ENCODE measurements at regions not wholly inside any gene's neighbourhood (a gene's known extent, or its start where the extent isn't known, plus 50 kb on each side); places are given as distances from the start of the nearest gene placed in this dataset.

DNA sequence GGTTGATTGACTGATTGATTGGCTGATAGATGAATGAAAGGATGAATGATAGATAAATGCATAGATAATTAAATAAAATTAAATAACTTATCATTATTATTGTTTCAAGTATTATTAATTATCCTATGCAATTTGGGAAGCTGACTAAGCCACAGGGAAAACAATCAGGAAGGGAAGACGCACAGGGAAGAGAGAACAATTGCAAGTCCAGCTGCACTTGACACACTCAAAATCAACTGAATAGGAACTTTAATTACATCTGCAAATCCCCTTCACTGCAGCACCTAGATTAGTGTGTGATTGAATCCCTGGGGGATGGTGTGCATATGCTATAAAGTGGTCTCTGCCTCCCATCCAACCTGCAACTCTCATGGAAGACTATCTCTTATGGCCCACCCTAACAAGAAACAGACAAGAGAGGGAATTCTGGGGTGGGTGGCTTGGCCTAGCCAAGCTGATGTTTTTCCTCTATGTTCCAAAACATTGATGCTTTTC lies 161.1 kb upstream of the FGGY start:
- Histone ChIP-seq H3K27me3 (ENCODE audit: insufficient read depth, low read length) (no peaks in the 10 kb centered on the region), H3K4me2 (ENCODE audit: low read length) (no peak overlapping the region), H4K20me1 (ENCODE audit: insufficient read depth, low read length) (no peaks in the 10 kb centered on the region), H3K9me3 (ENCODE audit: insufficient read depth, low read depth, low read length) (no peaks in the 10 kb centered on the region), H3K4me1 (ENCODE audit: insufficient read depth, low read length) (peaks cover 4% of the 10 kb centered on the region), H3K27ac (ENCODE audit: low read depth, low read length) (no peak overlapping the region), H3K9ac (ENCODE audit: low read length) (no peak overlapping the region), H3K36me3 (ENCODE audit: insufficient read depth, low read length) (no peaks in the 10 kb centered on the region), H3K4me3 (ENCODE audit: insufficient read depth, low read depth, low read length) (no peak overlapping the region), H2AFZ (ENCODE audit: low read depth, low read length) (no peak overlapping the region), H3K79me2 (ENCODE audit: insufficient read depth, low read length) (no peaks in the 10 kb centered on the region)
- Mint-ChIP-seq H3K9me3 (ENCODE audit: unreplicated experiment) (no peaks in the 10 kb centered on the region), H3K4me1 (ENCODE audit: low read depth, unreplicated experiment) (peaks cover 30% of the 10 kb centered on the region), H3K36me3 (ENCODE audit: low read depth, unreplicated experiment) (no peaks in the 10 kb centered on the region), H3K27ac (ENCODE audit: unreplicated experiment) (no peak overlapping the region), H3K4me3 (ENCODE audit: unreplicated experiment) (no peak overlapping the region), H3K27me3 (ENCODE audit: low read depth, unreplicated experiment) (no peaks in the 10 kb centered on the region)
- FAIRE-seq (no peak), DNase-seq (ENCODE audit: low read depth) (no peak)
- TF ChIP-seq, protein P1, sequence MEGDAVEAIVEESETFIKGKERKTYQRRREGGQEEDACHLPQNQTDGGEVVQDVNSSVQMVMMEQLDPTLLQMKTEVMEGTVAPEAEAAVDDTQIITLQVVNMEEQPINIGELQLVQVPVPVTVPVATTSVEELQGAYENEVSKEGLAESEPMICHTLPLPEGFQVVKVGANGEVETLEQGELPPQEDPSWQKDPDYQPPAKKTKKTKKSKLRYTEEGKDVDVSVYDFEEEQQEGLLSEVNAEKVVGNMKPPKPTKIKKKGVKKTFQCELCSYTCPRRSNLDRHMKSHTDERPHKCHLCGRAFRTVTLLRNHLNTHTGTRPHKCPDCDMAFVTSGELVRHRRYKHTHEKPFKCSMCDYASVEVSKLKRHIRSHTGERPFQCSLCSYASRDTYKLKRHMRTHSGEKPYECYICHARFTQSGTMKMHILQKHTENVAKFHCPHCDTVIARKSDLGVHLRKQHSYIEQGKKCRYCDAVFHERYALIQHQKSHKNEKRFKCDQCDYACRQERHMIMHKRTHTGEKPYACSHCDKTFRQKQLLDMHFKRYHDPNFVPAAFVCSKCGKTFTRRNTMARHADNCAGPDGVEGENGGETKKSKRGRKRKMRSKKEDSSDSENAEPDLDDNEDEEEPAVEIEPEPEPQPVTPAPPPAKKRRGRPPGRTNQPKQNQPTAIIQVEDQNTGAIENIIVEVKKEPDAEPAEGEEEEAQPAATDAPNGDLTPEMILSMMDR (IDR thresholded peaks at IDR 0.05; ENCODE audit: insufficient read depth, low read depth, low read length) = no peak

DNA sequence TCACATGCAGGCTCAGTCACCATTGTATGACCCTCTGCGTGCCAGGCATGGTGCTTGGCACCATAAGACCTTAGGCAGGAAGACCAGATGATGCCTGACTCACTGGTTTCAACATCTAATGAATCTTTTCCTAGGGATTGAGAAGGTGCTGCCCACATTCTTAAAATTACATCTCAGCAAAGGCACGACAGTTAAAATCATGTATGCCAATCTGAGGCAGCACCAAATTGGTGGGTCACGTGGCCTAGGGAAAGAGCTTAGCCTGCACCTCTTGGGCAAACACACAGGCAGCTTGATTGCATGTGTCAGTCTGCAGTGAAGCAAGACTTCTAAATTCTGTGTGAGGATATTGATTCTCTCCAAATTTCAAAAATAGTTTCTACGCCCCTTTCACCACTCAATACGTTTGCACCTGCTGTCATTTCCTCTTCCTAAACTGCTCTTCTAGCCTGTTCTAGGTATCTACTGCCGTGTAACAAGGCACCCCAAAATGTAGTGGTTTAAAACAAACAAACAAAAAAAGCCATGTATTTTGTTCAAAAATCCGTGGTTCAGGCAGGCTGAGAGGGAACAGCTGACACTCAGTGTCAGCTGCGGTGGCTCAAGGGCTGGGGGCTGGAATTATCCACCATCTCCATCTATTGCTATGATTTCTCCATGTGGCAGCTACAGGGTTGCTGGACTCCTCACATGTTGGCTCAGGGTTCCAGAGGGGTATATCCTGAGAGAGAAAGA lies 160.2 kb upstream of the FGGY start:
- Histone ChIP-seq H3K4me1 (ENCODE audit: insufficient read depth, low read length) (peaks cover 4% of the 10 kb centered on the region), H3K9ac (ENCODE audit: low read length) (no peak overlapping the region), H3K36me3 (ENCODE audit: insufficient read depth, low read length) (no peaks in the 10 kb centered on the region), H3K27ac (ENCODE audit: low read depth, low read length) (no peak overlapping the region), H3K4me3 (ENCODE audit: insufficient read depth, low read depth, low read length) (no peak overlapping the region), H3K27me3 (ENCODE audit: insufficient read depth, low read length) (no peaks in the 10 kb centered on the region), H2AFZ (ENCODE audit: low read depth, low read length) (no peak overlapping the region), H3K9me3 (ENCODE audit: insufficient read depth, low read depth, low read length) (no peaks in the 10 kb centered on the region), H4K20me1 (ENCODE audit: insufficient read depth, low read length) (no peaks in the 10 kb centered on the region), H3K4me2 (ENCODE audit: low read length) (no peak overlapping the region), H3K79me2 (ENCODE audit: insufficient read depth, low read length) (no peaks in the 10 kb centered on the region)
- H3K36me3 Mint-ChIP-seq (ENCODE audit: low read depth, unreplicated experiment) = no peaks in the 10 kb centered on the region
- DNase-seq (ENCODE audit: low read depth) (peak; percentile 36), FAIRE-seq (peak; percentile 43)
- H3K27ac Mint-ChIP-seq (ENCODE audit: unreplicated experiment) = peak overlapping the region; percentile 69
- peaks cover 30% of the 10 kb centered on the region for H3K4me1 Mint-ChIP-seq (ENCODE audit: low read depth, unreplicated experiment)
- TF ChIP-seq, protein P1 (IDR thresholded peaks at IDR 0.05; ENCODE audit: insufficient read depth, low read depth, low read length) = no peak
- no peak for TF ChIP-seq EZH2 (IDR thresholded peaks at IDR 0.05; ENCODE audit: insufficient read depth, low read length)
- no peaks in the 10 kb centered on the region for H3K27me3 Mint-ChIP-seq (ENCODE audit: low read depth, unreplicated experiment)
- H3K4me3 Mint-ChIP-seq (ENCODE audit: unreplicated experiment) = no peak overlapping the region
- no peaks in the 10 kb centered on the region for H3K9me3 Mint-ChIP-seq (ENCODE audit: unreplicated experiment)

DNA sequence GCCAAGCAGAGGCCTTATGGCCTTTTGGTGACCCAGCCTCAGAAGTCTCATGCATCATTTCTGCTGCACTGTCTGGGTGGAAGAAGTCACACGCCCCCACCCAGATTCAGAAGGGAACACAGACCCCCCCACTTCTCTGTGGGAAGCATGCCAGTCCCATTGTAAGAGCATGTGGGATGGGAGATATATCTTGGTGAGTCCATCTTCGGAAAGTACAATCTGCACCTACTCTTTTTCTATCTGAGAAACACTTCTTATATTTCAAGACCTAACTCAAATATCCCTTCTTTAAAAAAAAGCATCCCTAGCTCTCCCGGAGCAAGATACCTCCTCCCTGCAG lies 159.6 kb upstream of the FGGY start:
- no peak for DNase-seq (ENCODE audit: low read depth)
- Histone ChIP-seq H3K9me3 (ENCODE audit: insufficient read depth, low read depth, low read length) (no peaks in the 10 kb centered on the region), H3K4me3 (ENCODE audit: insufficient read depth, low read depth, low read length) (no peak overlapping the region), H4K20me1 (ENCODE audit: insufficient read depth, low read length) (no peaks in the 10 kb centered on the region), H3K79me2 (ENCODE audit: insufficient read depth, low read length) (no peaks in the 10 kb centered on the region), H3K4me2 (ENCODE audit: low read length) (no peak overlapping the region), H3K9ac (ENCODE audit: low read length) (no peak overlapping the region), H3K36me3 (ENCODE audit: insufficient read depth, low read length) (no peaks in the 10 kb centered on the region), H3K27me3 (ENCODE audit: insufficient read depth, low read length) (no peaks in the 10 kb centered on the region), H3K4me1 (ENCODE audit: insufficient read depth, low read length) (peaks cover 7% of the 10 kb centered on the region), H3K27ac (ENCODE audit: low read depth, low read length) (no peak overlapping the region), H2AFZ (ENCODE audit: low read depth, low read length) (no peak overlapping the region)
- Mint-ChIP-seq H3K27me3 (ENCODE audit: low read depth, unreplicated experiment) (no peaks in the 10 kb centered on the region), H3K27ac (ENCODE audit: unreplicated experiment) (no peak overlapping the region), H3K36me3 (ENCODE audit: low read depth, unreplicated experiment) (no peaks in the 10 kb centered on the region), H3K9me3 (ENCODE audit: unreplicated experiment) (no peaks in the 10 kb centered on the region), H3K4me1 (ENCODE audit: low read depth, unreplicated experiment) (peaks cover 30% of the 10 kb centered on the region), H3K4me3 (ENCODE audit: unreplicated experiment) (no peak overlapping the region)
- FAIRE-seq = no peak
- TF ChIP-seq, protein P1 (IDR thresholded peaks at IDR 0.05; ENCODE audit: insufficient read depth, low read depth, low read length) = no peak
- TF ChIP-seq EZH2 (IDR thresholded peaks at IDR 0.05; ENCODE audit: insufficient read depth, low read length) = no peak

Data from astrocyte (in vitro differentiated cells and primary cell).